Ectodermal cell (in vitro differentiated cells): ENCODE measurements at regions not wholly inside any gene's neighbourhood (a gene's known extent, or its start where the extent isn't known, plus 50 kb on each side); places are given as distances from the start of the nearest gene placed in this dataset.

ENCODE experiments used
- H3K27ac ChIP-seq: 2 replicates; pipeline ENCODE4 v1.7.0; 2013; ENCODE audit warnings: mild to moderate bottlenecking, low read depth, low read length; ENCODE audit not compliant: insufficient read depth, poor library complexity, severe bottlenecking
- H3K27me3 ChIP-seq: 2 replicates; pipeline ENCODE4 v1.7.0; 2013; ENCODE audit warnings: mild to moderate bottlenecking, low read length; ENCODE audit not compliant: insufficient read depth, control insufficient read depth, poor library complexity, severe bottlenecking
- H3K36me3 ChIP-seq: one replicate; pipeline ENCODE4 v1.7.0; 2013; ENCODE audit warnings: low read length; ENCODE audit not compliant: control insufficient read depth, insufficient read depth
- H3K4me1 ChIP-seq: one replicate; pipeline ENCODE4 v1.7.0; 2013; ENCODE audit warnings: low read length; ENCODE audit not compliant: control insufficient read depth, insufficient read depth
- H3K4me3 ChIP-seq: 2 replicates; pipeline ENCODE4 v1.7.0; 2013; ENCODE audit warnings: low read depth, low read length, control low read depth; ENCODE audit not compliant: insufficient read depth
- H3K9me3 ChIP-seq: 2 replicates; pipeline ENCODE4 v1.7.0; 2013; ENCODE audit warnings: mild to moderate bottlenecking, low read length, moderate library complexity; ENCODE audit not compliant: control insufficient read depth
- WGBS, 2 experiments: methylation state at CpG; one replicate each; pipeline ENCODE4 v1.1.7; 2013; ENCODE audit warnings: missing lambda C conversion rate in 2 of 2; 5-methylcytosine and 5-hydroxymethylcytosine counted together

DNA sequence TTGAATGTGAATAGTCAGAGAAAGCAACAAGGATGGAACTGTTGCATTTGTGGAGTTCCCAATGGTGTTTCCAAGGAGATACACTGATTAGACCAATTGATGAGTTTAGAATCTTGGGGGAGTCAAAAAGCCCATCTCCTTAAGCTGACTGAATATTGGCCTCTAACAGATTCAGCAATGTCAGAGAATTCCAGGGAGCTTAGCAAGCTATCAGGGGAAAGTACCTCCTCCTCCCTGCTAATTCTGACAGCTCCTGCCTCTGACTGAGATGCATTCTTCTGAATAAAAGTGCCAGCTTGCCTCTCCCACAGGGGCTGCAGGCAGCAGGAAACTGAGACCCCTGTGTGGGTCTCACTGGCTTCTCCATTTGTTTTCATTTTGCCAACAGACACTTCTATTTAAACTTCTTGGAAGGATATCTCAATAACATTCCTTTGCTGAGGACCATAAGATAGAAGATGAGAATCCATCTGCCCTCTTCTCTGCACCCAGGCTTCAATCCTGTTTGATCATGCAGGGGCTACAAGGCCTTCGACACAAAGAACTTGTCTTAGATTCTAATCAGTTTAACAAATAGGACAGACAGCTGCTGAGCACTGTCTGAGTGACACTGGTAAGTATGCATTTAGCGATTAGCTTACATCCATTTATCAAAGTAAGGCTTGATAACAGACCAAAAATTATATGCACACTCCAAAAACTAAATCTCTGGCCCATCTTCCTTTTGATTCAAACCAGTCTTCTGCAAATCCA lies 1080.8 kb downstream of the TUSC7 start:
- 58% methylated on average over 2 of the region's 2 CpGs for WGBS, 2 experiments
- Histone ChIP-seq H3K9me3 (no peaks in the 10 kb centered on the region), H3K4me1 (peaks cover 33% of the 10 kb centered on the region), H3K36me3 (no peaks in the 10 kb centered on the region), H3K27me3 (no peaks in the 10 kb centered on the region), H3K4me3 (no peak overlapping the region), H3K27ac (peak overlapping the region; percentile 73)

DNA sequence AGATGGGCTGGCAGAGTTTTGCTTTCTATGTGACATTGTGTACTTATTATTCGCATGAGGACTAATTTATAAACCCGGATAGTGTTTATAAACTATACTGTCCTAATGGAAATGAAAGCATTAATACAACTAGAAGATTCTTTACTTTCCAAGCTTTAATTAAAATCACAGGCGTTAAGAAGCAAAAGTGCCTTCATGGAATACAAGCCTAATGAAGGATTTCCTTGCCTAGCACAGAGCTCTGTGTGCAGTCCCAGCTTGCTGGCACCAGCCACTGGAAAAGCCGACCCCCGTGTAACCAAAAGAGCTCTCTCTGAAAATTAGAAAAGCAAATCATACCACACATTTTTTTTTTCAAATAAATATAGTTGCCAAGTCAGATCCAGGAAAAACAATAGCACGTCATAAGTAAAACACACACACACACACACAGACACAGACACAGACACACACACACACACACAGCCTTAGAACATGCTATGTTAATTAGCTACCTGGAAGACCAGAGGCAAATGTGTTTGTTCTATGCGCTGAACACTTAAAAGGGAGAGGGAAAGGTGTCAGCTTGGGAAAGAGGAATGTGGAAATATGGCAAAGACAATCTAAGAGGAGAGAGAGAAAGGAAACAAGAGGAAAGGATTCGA lies 1084.2 kb downstream of the TUSC7 start:
- no peaks in the 10 kb centered on the region for H3K9me3 ChIP-seq
- H3K4me1 ChIP-seq, result peaks cover 27% of the 10 kb centered on the region
- H3K27me3 ChIP-seq, result no peaks in the 10 kb centered on the region
- no peak overlapping the region for H3K4me3 ChIP-seq
- H3K36me3 ChIP-seq, result no peaks in the 10 kb centered on the region
- H3K27ac ChIP-seq, result no peak overlapping the region
- 89% methylated on average over 7 of the region's 8 CpGs for whole genome bisulfite sequencing, 2 experiments

DNA sequence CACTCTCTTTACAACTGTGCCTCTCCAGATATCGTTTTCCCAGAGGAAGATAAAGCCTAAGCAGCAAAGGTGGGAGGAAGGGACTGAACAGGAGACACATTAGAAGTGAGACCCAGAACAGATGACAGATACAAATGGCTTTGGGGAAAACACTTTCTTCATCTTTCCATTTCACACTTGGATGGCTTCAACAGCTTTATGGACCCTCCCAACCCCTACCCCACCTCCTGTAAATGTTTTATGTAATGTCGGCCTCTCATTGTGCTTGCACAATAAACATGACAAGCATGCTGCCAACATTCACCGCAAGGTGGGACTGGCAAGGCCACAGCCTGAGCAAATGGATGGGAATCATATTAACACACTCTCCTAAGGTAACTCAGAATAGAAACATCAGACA lies 1088.6 kb downstream of the TUSC7 start:
- peaks cover 3% of the 10 kb centered on the region for H3K4me1 ChIP-seq
- H3K27me3 ChIP-seq, result no peaks in the 10 kb centered on the region
- no peak overlapping the region for H3K4me3 ChIP-seq
- 91 to 95% methylated on average over 3 of the region's 3 CpGs for WGBS, 2 experiments
- no peaks in the 10 kb centered on the region for H3K9me3 ChIP-seq
- no peaks in the 10 kb centered on the region for H3K36me3 ChIP-seq
- no peak overlapping the region for H3K27ac ChIP-seq

DNA sequence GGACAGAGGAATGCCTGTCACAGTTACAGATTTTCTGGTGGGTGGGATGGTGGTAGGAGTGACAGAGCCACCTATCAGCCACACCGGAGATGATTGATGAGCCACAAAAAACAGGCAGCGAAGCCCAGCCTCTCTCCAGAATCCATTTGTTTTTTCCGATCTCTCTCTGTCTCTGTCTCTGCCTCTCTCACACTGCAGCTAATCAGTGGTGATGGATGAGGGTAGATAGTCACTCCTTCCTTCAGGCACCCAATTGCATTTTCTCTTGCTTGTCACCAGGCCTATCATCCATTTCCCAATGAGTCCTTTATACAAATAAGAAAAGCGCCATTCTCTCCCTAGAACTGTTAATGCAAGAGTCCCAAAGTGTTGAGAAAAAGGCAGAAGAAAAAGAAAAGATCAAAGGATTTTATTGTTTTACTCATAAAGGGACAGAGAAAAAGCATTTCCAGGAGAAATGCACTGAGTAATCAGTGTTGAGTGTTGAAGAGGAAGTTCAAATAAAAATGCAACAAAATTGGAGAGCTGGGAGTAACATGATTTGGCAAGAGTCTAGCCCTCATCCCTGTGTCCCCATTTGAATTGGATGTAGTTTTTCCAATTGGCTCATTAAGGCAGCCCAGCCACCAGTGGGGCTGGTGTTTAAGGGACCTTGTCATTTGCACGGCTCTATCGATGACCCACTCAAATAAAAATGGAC lies 1089.3 kb downstream of the TUSC7 start:
- Histone ChIP-seq H3K9me3 (no peaks in the 10 kb centered on the region), H3K4me3 (no peak overlapping the region)
- 79 to 85% methylated on average over 6 of the region's 6 CpGs for WGBS, 2 experiments

DNA sequence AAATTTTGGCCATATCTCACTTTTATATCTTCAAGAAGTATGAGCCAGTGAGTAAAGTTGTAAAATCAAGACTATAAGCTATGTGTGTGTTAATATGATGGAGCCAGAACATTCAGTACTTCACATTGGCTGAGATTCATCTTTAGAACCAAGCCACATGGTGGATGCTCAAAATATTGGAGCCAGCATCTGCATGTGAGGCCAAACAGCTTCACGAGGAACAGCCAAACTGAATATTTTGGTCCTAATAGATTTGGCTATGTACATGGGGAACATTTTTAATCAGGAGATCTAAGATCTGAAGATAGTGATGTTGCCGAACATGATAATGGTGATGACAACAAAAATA lies 1089.8 kb downstream of the TUSC7 start:
- Histone ChIP-seq H3K4me3 (no peak overlapping the region), H3K4me1 (no peaks in the 10 kb centered on the region), H3K27ac (no peak overlapping the region), H3K36me3 (no peaks in the 10 kb centered on the region), H3K27me3 (no peaks in the 10 kb centered on the region), H3K9me3 (no peaks in the 10 kb centered on the region)
- 95 to 97% methylated on average over 2 of the region's 2 CpGs for WGBS, 2 experiments

More for the DNA sequence above, 1089.3 kb downstream of the TUSC7 start:
- H3K4me1 ChIP-seq, result no peaks in the 10 kb centered on the region
- no peak overlapping the region for H3K27ac ChIP-seq
- no peaks in the 10 kb centered on the region for H3K36me3 ChIP-seq
- H3K27me3 ChIP-seq, result no peaks in the 10 kb centered on the region

- no peak overlapping the region for H3K4me3 ChIP-seq
- 44 to 60% methylated on average over 2 of the region's 2 CpGs for WGBS, 2 experiments
- no peaks in the 10 kb centered on the region for H3K4me1 ChIP-seq
- no peak overlapping the region for H3K27ac ChIP-seq
- H3K36me3 ChIP-seq, result no peaks in the 10 kb centered on the region
- H3K9me3 ChIP-seq, result no peaks in the 10 kb centered on the region
- H3K27me3 ChIP-seq, result no peaks in the 10 kb centered on the region
Observed at GRCh38 chr3:117801912-117802239, 1092.3 kb downstream of the TUSC7 start.

GRCh38 chr3:117809186-117810081 lies 1099.9 kb downstream of the TUSC7 start:
- Histone ChIP-seq H3K36me3 (no peaks in the 10 kb centered on the region), H3K4me1 (no peaks in the 10 kb centered on the region), H3K27me3 (no peaks in the 10 kb centered on the region), H3K9me3 (no peaks in the 10 kb centered on the region), H3K4me3 (no peak overlapping the region), H3K27ac (no peak overlapping the region)
- WGBS, 2 experiments, result 95% methylated on average over 1 of the region's 1 CpG

DNA sequence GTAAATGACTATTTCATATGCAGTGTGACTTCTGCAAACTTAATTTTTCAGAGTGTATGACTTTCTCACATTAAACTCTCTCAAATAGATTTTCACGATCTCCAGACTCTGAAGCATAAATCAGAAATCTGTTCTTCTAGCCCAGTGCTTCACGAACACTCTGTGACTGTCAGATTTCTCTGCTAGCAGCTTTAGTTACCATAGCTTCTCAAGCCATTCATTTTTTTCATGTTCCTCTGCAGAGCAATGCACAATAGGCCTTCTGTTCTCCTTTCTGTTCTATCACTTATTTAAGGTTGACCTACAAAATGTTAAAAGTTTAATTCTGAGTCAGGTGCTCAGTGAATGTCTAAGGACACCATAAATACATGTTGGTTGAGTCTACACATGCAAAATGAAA lies 1102.2 kb downstream of the TUSC7 start:
- 93 to 96% methylated on average over 2 of the region's 2 CpGs for WGBS, 2 experiments

GRCh38 chr3:117814975-117815374 lies 1105.4 kb downstream of the TUSC7 start:
- 88 to 95% methylated on average over 2 of the region's 2 CpGs for WGBS, 2 experiments
- H3K27me3 ChIP-seq, result no peaks in the 10 kb centered on the region

More for the DNA sequence above, 1102.2 kb downstream of the TUSC7 start:
- H3K27me3 ChIP-seq, result no peaks in the 10 kb centered on the region
- no peaks in the 10 kb centered on the region for H3K36me3 ChIP-seq
- no peaks in the 10 kb centered on the region for H3K9me3 ChIP-seq
- no peak overlapping the region for H3K4me3 ChIP-seq
- no peak overlapping the region for H3K27ac ChIP-seq
- no peaks in the 10 kb centered on the region for H3K4me1 ChIP-seq

More at GRCh38 chr3:117814975-117815374, 1105.4 kb downstream of the TUSC7 start:
- H3K9me3 ChIP-seq, result no peaks in the 10 kb centered on the region
- H3K27ac ChIP-seq, result no peak overlapping the region
- no peaks in the 10 kb centered on the region for H3K36me3 ChIP-seq
- H3K4me1 ChIP-seq, result no peaks in the 10 kb centered on the region
- H3K4me3 ChIP-seq, result no peak overlapping the region
